ENCODE measurements at regions not wholly inside any gene's neighbourhood (a gene's known extent, or its start where the extent isn't known, plus 50 kb on each side); places are given as distances from the start of the nearest gene placed in this dataset.

- Histone ChIP-seq H3K27me3 (ENCODE audit: control insufficient read depth, insufficient read depth, low read length) (no peaks in the 10 kb centered on the region), H3K4me1 (ENCODE audit: control insufficient read depth, insufficient read depth, low read length) (no peaks in the 10 kb centered on the region), H3K4me3 (ENCODE audit: low read depth, low read length) (no peak overlapping the region), H3K27ac (ENCODE audit: low read depth, low read length) (no peak overlapping the region), H3K9me3 (ENCODE audit: control insufficient read depth, insufficient read depth, low read length) (no peaks in the 10 kb centered on the region), H3K36me3 (ENCODE audit: control insufficient read depth, insufficient read depth, low read length) (no peaks in the 10 kb centered on the region)
- no peak for DNase-seq (ENCODE audit: low read depth in 4 of 6, low spot score in 6 of 6)
- no CpG with 5 or more reads among the region's 2 CpGs for WGBS (ENCODE audit: insufficient coverage)
Measured at GRCh38 chr15:46137443-46137842, 502.6 kb downstream of the SQOR start.

- H3K36me3 ChIP-seq (ENCODE audit: control insufficient read depth, insufficient read depth, low read length) = no peaks in the 10 kb centered on the region
- no peaks in the 10 kb centered on the region for H3K4me1 ChIP-seq (ENCODE audit: control insufficient read depth, insufficient read depth, low read length)
- WGBS (ENCODE audit: insufficient coverage) = 82% methylated on average over 3 of the region's 3 CpGs
- H3K9me3 ChIP-seq (ENCODE audit: control insufficient read depth, insufficient read depth, low read length) = no peaks in the 10 kb centered on the region
- H3K4me3 ChIP-seq (ENCODE audit: low read depth, low read length) = no peak overlapping the region
- no peak overlapping the region for H3K27ac ChIP-seq (ENCODE audit: low read depth, low read length)
- no peaks in the 10 kb centered on the region for H3K27me3 ChIP-seq (ENCODE audit: control insufficient read depth, insufficient read depth, low read length)
- DNase-seq (ENCODE audit: low read depth in 4 of 6, low spot score in 6 of 6) = no peak
Measured at GRCh38 chr15:46146002-46146401, 511.2 kb downstream of the SQOR start.

GRCh38 chr15:46146915-46147314, 512.1 kb downstream of the SQOR start:
- H3K36me3 ChIP-seq (ENCODE audit: control insufficient read depth, insufficient read depth, low read length) = no peaks in the 10 kb centered on the region
- no peaks in the 10 kb centered on the region for H3K27me3 ChIP-seq (ENCODE audit: control insufficient read depth, insufficient read depth, low read length)
- H3K4me1 ChIP-seq (ENCODE audit: control insufficient read depth, insufficient read depth, low read length) = no peaks in the 10 kb centered on the region
- 91% methylated on average over 2 of the region's 2 CpGs for WGBS (ENCODE audit: insufficient coverage)
- no peak for DNase-seq (ENCODE audit: low read depth in 4 of 6, low spot score in 6 of 6)
- no peaks in the 10 kb centered on the region for H3K9me3 ChIP-seq (ENCODE audit: control insufficient read depth, insufficient read depth, low read length)
- no peak overlapping the region for H3K4me3 ChIP-seq (ENCODE audit: low read depth, low read length)
- no peak overlapping the region for H3K27ac ChIP-seq (ENCODE audit: low read depth, low read length)

GRCh38 chr15:46151786-46152185, 517.0 kb downstream of the SQOR start:
- no peaks in the 10 kb centered on the region for H3K9me3 ChIP-seq (ENCODE audit: control insufficient read depth, insufficient read depth, low read length)
- H3K36me3 ChIP-seq (ENCODE audit: control insufficient read depth, insufficient read depth, low read length) = no peaks in the 10 kb centered on the region
- no peak for DNase-seq (ENCODE audit: low read depth in 4 of 6, low spot score in 6 of 6)
- no peaks in the 10 kb centered on the region for H3K4me1 ChIP-seq (ENCODE audit: control insufficient read depth, insufficient read depth, low read length)
- H3K27ac ChIP-seq (ENCODE audit: low read depth, low read length) = no peak overlapping the region
- no peak overlapping the region for H3K4me3 ChIP-seq (ENCODE audit: low read depth, low read length)
- H3K27me3 ChIP-seq (ENCODE audit: control insufficient read depth, insufficient read depth, low read length) = no peaks in the 10 kb centered on the region
- WGBS (ENCODE audit: insufficient coverage) = no CpG with 5 or more reads among the region's 1 CpG

GRCh38 chr15:46166750-46167149, 531.9 kb downstream of the SQOR start:
- no CpG with 5 or more reads among the region's 1 CpG for WGBS (ENCODE audit: insufficient coverage)

GRCh38 chr15:46170326-46170725, 535.5 kb downstream of the SQOR start:
- Histone ChIP-seq H3K9me3 (ENCODE audit: control insufficient read depth, insufficient read depth, low read length) (no peaks in the 10 kb centered on the region), H3K4me1 (ENCODE audit: control insufficient read depth, insufficient read depth, low read length) (no peaks in the 10 kb centered on the region), H3K4me3 (ENCODE audit: low read depth, low read length) (no peak overlapping the region), H3K27ac (ENCODE audit: low read depth, low read length) (no peak overlapping the region), H3K36me3 (ENCODE audit: control insufficient read depth, insufficient read depth, low read length) (no peaks in the 10 kb centered on the region), H3K27me3 (ENCODE audit: control insufficient read depth, insufficient read depth, low read length) (no peaks in the 10 kb centered on the region)
- no CpG with 5 or more reads among the region's 3 CpGs for WGBS (ENCODE audit: insufficient coverage)
- no peak for DNase-seq (ENCODE audit: low read depth in 4 of 6, low spot score in 6 of 6)

More at GRCh38 chr15:46166750-46167149, 531.9 kb downstream of the SQOR start:
- no peaks in the 10 kb centered on the region for H3K36me3 ChIP-seq (ENCODE audit: control insufficient read depth, insufficient read depth, low read length)
- peaks cover 4% of the 10 kb centered on the region for H3K9me3 ChIP-seq (ENCODE audit: control insufficient read depth, insufficient read depth, low read length)
- no peak overlapping the region for H3K27ac ChIP-seq (ENCODE audit: low read depth, low read length)
- no peak overlapping the region for H3K4me3 ChIP-seq (ENCODE audit: low read depth, low read length)
- H3K4me1 ChIP-seq (ENCODE audit: control insufficient read depth, insufficient read depth, low read length) = no peaks in the 10 kb centered on the region
- no peak for DNase-seq (ENCODE audit: low read depth in 4 of 6, low spot score in 6 of 6)
- H3K27me3 ChIP-seq (ENCODE audit: control insufficient read depth, insufficient read depth, low read length) = no peaks in the 10 kb centered on the region

GRCh38 chr15:46174122-46174521, 539.3 kb downstream of the SQOR start:
- Histone ChIP-seq H3K4me3 (ENCODE audit: low read depth, low read length) (no peak overlapping the region), H3K4me1 (ENCODE audit: control insufficient read depth, insufficient read depth, low read length) (no peaks in the 10 kb centered on the region), H3K27me3 (ENCODE audit: control insufficient read depth, insufficient read depth, low read length) (no peaks in the 10 kb centered on the region), H3K9me3 (ENCODE audit: control insufficient read depth, insufficient read depth, low read length) (peaks cover 1% of the 10 kb centered on the region), H3K36me3 (ENCODE audit: control insufficient read depth, insufficient read depth, low read length) (no peaks in the 10 kb centered on the region), H3K27ac (ENCODE audit: low read depth, low read length) (no peak overlapping the region)
- DNase-seq (ENCODE audit: low read depth in 4 of 6, low spot score in 6 of 6) = no peak
- no CpG with 5 or more reads among the region's 2 CpGs for WGBS (ENCODE audit: insufficient coverage)

- 80% methylated on average over 1 of the region's 2 CpGs for WGBS (ENCODE audit: insufficient coverage)
- H3K9me3 ChIP-seq (ENCODE audit: control insufficient read depth, insufficient read depth, low read length) = peaks cover 3% of the 10 kb centered on the region
- DNase-seq (ENCODE audit: low read depth in 4 of 6, low spot score in 6 of 6) = no peak
- H3K27me3 ChIP-seq (ENCODE audit: control insufficient read depth, insufficient read depth, low read length) = no peaks in the 10 kb centered on the region
- H3K4me3 ChIP-seq (ENCODE audit: low read depth, low read length) = no peak overlapping the region
- H3K4me1 ChIP-seq (ENCODE audit: control insufficient read depth, insufficient read depth, low read length) = no peaks in the 10 kb centered on the region
- no peak overlapping the region for H3K27ac ChIP-seq (ENCODE audit: low read depth, low read length)
- no peaks in the 10 kb centered on the region for H3K36me3 ChIP-seq (ENCODE audit: control insufficient read depth, insufficient read depth, low read length)
Measured at GRCh38 chr15:46177219-46177618, 542.4 kb downstream of the SQOR start.

GRCh38 chr15:46178138-46178537, 543.3 kb downstream of the SQOR start:
- no peak for DNase-seq (ENCODE audit: low read depth in 4 of 6, low spot score in 6 of 6)
- no CpG with 5 or more reads among the region's 1 CpG for WGBS (ENCODE audit: insufficient coverage)
- Histone ChIP-seq H3K4me3 (ENCODE audit: low read depth, low read length) (no peak overlapping the region), H3K27ac (ENCODE audit: low read depth, low read length) (no peak overlapping the region), H3K36me3 (ENCODE audit: control insufficient read depth, insufficient read depth, low read length) (no peaks in the 10 kb centered on the region), H3K9me3 (ENCODE audit: control insufficient read depth, insufficient read depth, low read length) (peaks cover 6% of the 10 kb centered on the region), H3K27me3 (ENCODE audit: control insufficient read depth, insufficient read depth, low read length) (no peaks in the 10 kb centered on the region), H3K4me1 (ENCODE audit: control insufficient read depth, insufficient read depth, low read length) (no peaks in the 10 kb centered on the region)

GRCh38 chr15:46207341-46207740, 572.5 kb downstream of the SQOR start:
- H3K4me3 ChIP-seq (ENCODE audit: low read depth, low read length) = no peak overlapping the region
- H3K4me1 ChIP-seq (ENCODE audit: control insufficient read depth, insufficient read depth, low read length) = no peaks in the 10 kb centered on the region
- DNase-seq (ENCODE audit: low read depth in 4 of 6, low spot score in 6 of 6) = peak in 1 of 6 donors; percentile 7
- H3K27ac ChIP-seq (ENCODE audit: low read depth, low read length) = no peak overlapping the region
- WGBS (ENCODE audit: insufficient coverage) = no CpG with 5 or more reads among the region's 2 CpGs
- H3K9me3 ChIP-seq (ENCODE audit: control insufficient read depth, insufficient read depth, low read length) = no peaks in the 10 kb centered on the region
- no peaks in the 10 kb centered on the region for H3K36me3 ChIP-seq (ENCODE audit: control insufficient read depth, insufficient read depth, low read length)
- no peaks in the 10 kb centered on the region for H3K27me3 ChIP-seq (ENCODE audit: control insufficient read depth, insufficient read depth, low read length)

All from spinal cord (tissue), 9 donors.